ENCODE measurements at regions not wholly inside any gene's neighbourhood (a gene's known extent, or its start where the extent isn't known, plus 50 kb on each side); places are given as distances from the start of the nearest gene placed in this dataset.

- no peak overlapping the region for H3K4me2 ChIP-seq (ENCODE audit: insufficient read depth, low read length)
- H3K27ac ChIP-seq (ENCODE audit: extremely low read depth, low read depth, low read length) = no peak overlapping the region
- BruUV-seq (replicated peaks) = no TSS peak
- 0% methylated on average over 3 of the region's 3 CpGs for WGBS (ENCODE audit: insufficient coverage, low coverage, missing lambda C conversion rate)
- in situ Hi-C loops (cut with MboI) = no loop called here
- ChIA-PET POLR2A (no interaction called here), CTCF (ENCODE audit: low intra/inter-chr PET ratio) (no interaction called here)
- H3K27me3 ChIP-seq (ENCODE audit: control insufficient read depth in 2 of 2, insufficient read depth in 2 of 2, low read length in 2 of 2) = no peaks in the 10 kb centered on the region
- H4K20me1 ChIP-seq (replicated peaks; ENCODE audit: control insufficient read depth, insufficient read depth, low read length) = no peaks in the 10 kb centered on the region
- no peaks in the 10 kb centered on the region for H3K9me3 ChIP-seq (replicated peaks; ENCODE audit: control insufficient read depth, insufficient read depth, low read depth, low read length)
- intact Hi-C loops (cut with micrococcal nuclease) = no loop called here
- H2AFZ ChIP-seq (ENCODE audit: low read depth, low read length) = no peak overlapping the region
- DNase-seq (ENCODE audit: extremely low read depth in 1 of 4, low spot score in 3 of 4) = no peak
- H3K4me1 ChIP-seq (replicated peaks in 1 of 2; ENCODE audit: control insufficient read depth in 2 of 2, insufficient read depth in 2 of 2, low read length in 2 of 2) = no peaks in the 10 kb centered on the region
- no peaks in the 10 kb centered on the region for H3K79me2 ChIP-seq (ENCODE audit: control insufficient read depth, insufficient read depth, low read length)
- H3K4me3 ChIP-seq = no peak overlapping the region
- FAIRE-seq = no peak
- TF ChIP-seq NEUROD1 (IDR thresholded peaks at IDR 0.05; ENCODE audit: borderline replicate concordance, low read depth, low read length, partially characterized antibody) (no peak), NR2C2 (CRISPR knock-in tag; IDR thresholded peaks at IDR 0.05) (no peak), NR2C2 (tag; IDR thresholded peaks at IDR 0.05) (no peak), PTRF (tag; IDR thresholded peaks at IDR 0.05) (no peak), TAL1 (IDR thresholded peaks at IDR 0.05) (no peak), TRIM25 (IDR thresholded peaks at IDR 0.05; ENCODE audit: borderline replicate concordance) (no peak), PHB (CRISPR knock-in tag; IDR thresholded peaks at IDR 0.05) (no peak), POLR2B (IDR thresholded peaks at IDR 0.05; ENCODE audit: low read depth, partially characterized antibody) (no peak), ZSCAN29 (IDR thresholded peaks at IDR 0.05) (no peak)
- TF ChIP-seq, protein P1, sequence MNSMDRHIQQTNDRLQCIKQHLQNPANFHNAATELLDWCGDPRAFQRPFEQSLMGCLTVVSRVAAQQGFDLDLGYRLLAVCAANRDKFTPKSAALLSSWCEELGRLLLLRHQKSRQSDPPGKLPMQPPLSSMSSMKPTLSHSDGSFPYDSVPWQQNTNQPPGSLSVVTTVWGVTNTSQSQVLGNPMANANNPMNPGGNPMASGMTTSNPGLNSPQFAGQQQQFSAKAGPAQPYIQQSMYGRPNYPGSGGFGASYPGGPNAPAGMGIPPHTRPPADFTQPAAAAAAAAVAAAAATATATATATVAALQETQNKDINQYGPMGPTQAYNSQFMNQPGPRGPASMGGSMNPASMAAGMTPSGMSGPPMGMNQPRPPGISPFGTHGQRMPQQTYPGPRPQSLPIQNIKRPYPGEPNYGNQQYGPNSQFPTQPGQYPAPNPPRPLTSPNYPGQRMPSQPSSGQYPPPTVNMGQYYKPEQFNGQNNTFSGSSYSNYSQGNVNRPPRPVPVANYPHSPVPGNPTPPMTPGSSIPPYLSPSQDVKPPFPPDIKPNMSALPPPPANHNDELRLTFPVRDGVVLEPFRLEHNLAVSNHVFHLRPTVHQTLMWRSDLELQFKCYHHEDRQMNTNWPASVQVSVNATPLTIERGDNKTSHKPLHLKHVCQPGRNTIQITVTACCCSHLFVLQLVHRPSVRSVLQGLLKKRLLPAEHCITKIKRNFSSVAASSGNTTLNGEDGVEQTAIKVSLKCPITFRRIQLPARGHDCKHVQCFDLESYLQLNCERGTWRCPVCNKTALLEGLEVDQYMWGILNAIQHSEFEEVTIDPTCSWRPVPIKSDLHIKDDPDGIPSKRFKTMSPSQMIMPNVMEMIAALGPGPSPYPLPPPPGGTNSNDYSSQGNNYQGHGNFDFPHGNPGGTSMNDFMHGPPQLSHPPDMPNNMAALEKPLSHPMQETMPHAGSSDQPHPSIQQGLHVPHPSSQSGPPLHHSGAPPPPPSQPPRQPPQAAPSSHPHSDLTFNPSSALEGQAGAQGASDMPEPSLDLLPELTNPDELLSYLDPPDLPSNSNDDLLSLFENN (IDR thresholded peaks at IDR 0.05; ENCODE audit: low read depth in 2 of 2, low read length in 2 of 2) = no peak
- TF ChIP-seq, protein P2, sequence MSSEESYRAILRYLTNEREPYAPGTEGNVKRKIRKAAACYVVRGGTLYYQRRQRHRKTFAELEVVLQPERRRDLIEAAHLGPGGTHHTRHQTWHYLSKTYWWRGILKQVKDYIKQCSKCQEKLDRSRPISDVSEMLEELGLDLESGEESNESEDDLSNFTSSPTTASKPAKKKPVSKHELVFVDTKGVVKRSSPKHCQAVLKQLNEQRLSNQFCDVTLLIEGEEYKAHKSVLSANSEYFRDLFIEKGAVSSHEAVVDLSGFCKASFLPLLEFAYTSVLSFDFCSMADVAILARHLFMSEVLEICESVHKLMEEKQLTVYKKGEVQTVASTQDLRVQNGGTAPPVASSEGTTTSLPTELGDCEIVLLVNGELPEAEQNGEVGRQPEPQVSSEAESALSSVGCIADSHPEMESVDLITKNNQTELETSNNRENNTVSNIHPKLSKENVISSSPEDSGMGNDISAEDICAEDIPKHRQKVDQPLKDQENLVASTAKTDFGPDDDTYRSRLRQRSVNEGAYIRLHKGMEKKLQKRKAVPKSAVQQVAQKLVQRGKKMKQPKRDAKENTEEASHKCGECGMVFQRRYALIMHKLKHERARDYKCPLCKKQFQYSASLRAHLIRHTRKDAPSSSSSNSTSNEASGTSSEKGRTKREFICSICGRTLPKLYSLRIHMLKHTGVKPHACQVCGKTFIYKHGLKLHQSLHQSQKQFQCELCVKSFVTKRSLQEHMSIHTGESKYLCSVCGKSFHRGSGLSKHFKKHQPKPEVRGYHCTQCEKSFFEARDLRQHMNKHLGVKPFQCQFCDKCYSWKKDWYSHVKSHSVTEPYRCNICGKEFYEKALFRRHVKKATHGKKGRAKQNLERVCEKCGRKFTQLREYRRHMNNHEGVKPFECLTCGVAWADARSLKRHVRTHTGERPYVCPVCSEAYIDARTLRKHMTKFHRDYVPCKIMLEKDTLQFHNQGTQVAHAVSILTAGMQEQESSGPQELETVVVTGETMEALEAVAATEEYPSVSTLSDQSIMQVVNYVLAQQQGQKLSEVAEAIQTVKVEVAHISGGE (CRISPR knock-in tag; IDR thresholded peaks at IDR 0.05) = no peak
- no peaks in the 10 kb centered on the region for H3K36me3 ChIP-seq (ENCODE audit: control insufficient read depth, insufficient read depth, low read length)
- no peak for ATAC-seq
- no peak overlapping the region for H3K9ac ChIP-seq (ENCODE audit: insufficient read depth in 1 of 2, low read depth in 2 of 2, low read length in 2 of 2)
- no peaks in the 10 kb centered on the region for H3K9me1 ChIP-seq (ENCODE audit: control insufficient read depth, insufficient read depth, low read length)
Measured at GRCh38 chrX:113033966-113034680, 193.5 kb upstream of the AMOT start.

All from K562 (cell line).